HepG2 (cell line): ENCODE measurements at regions not wholly inside any gene's neighbourhood (a gene's known extent, or its start where the extent isn't known, plus 50 kb on each side); places are given as distances from the start of the nearest gene placed in this dataset.

Source experiments
- ATAC-seq: fragments of 200-7000 bp; cut with Tn5 transposase; 3 replicates; pipeline ENCODE4 v1.9.1; 2020; ENCODE audit warnings: mild to moderate bottlenecking, moderate library complexity
- BruUV-seq: library from RNA; stranded (reverse); fragments of 400-500 nt; replicated peaks from 2 replicates; lab custom pipeline; 2021; lab: Mats Ljungman, UMichigan
- CTCF ChIA-PET: fragments of 300-600 bp; formaldehyde crosslinking; extraction: SDS; loops from one replicate; lab custom pipeline; 2021; ENCODE audit warnings: low total read pairs, inconsistent platforms, low intra/inter-chr PET ratio; lab: Yijun Ruan, JAX
- POLR2A ChIA-PET: fragments of 350-600 bp; sonication (Branson Sonifier 250); formaldehyde crosslinking; loops from one replicate; lab custom pipeline; 2020; ENCODE audit warnings: antibody characterized with exemption, inconsistent platforms; lab: Yijun Ruan, JAX
- DNase-seq: peaks from one replicate; pipeline ENCODE4 v3.0.0-alpha.2; 2015; ENCODE audit warnings: low spot score
- FAIRE-seq: peaks from 3 replicates; lab custom pipeline; 2011; peaks lifted over from hg19 to GRCh38; lab: Jason Lieb, UNC
- H2AFZ ChIP-seq: one replicate; pipeline ENCODE4 v1.6.1; 2011; ENCODE audit warnings: low read length, inconsistent platforms
- H3K27ac ChIP-seq: fragments of 300-600 bp; 3 replicates; pipeline ENCODE4 v1.8.0; 2011; ENCODE audit warnings: mixed run types, mild to moderate bottlenecking, mixed read lengths, low read length, inconsistent platforms; ENCODE audit not compliant: insufficient read depth; ENCODE audit errors: extremely low read length
- H3K27me3 ChIP-seq, 2 experiments: fragments of 200-600 bp in 1 of 2; 2 replicates in 1 of 2; 3 replicates in 1 of 2; pipeline versions ENCODE4 v1.6.0 to v1.8.0; 2011; ENCODE audit warnings: low read length in 2 of 2, mild to moderate bottlenecking in 2 of 2, moderate library complexity in 2 of 2, inconsistent platforms in 1 of 2; ENCODE audit not compliant: insufficient read depth in 2 of 2, control insufficient read depth in 1 of 2
- H3K36me3 ChIP-seq, 2 experiments: fragments of 200-600 bp in 1 of 2; replicated peaks in 1 of 2; 2 replicates in 1 of 2; 3 replicates in 1 of 2; pipeline versions ENCODE4 v1.5.1 to v1.8.0; 2011; ENCODE audit warnings: low read length in 2 of 2, inconsistent platforms in 1 of 2; ENCODE audit not compliant: insufficient read depth in 2 of 2, control insufficient read depth in 1 of 2
- H3K4me1 ChIP-seq: 2 replicates; pipeline ENCODE4 v1.5.1; 2012; ENCODE audit warnings: low read length, inconsistent platforms; ENCODE audit not compliant: insufficient read depth
- H3K4me2 ChIP-seq: 2 replicates; pipeline ENCODE4 v1.6.0; 2011; ENCODE audit warnings: low read depth, low read length, inconsistent platforms
- H3K4me3 ChIP-seq, 3 experiments: fragments of 200-600 bp in 1 of 3; sonication (generic), shearing (Covaris generic) in 1 of 3; replicated peaks in 1 of 3; 2 replicates each; pipeline ENCODE4 v1.5.1; 2011 to 2016; ENCODE audit warnings: low read length in 3 of 3, inconsistent platforms in 2 of 3, low read depth in 2 of 3, mild to moderate bottlenecking in 2 of 3, control low read depth in 1 of 3, mixed read lengths in 1 of 3; ENCODE audit not compliant: insufficient read depth in 1 of 3
- H3K79me2 ChIP-seq: one replicate; pipeline ENCODE4 v1.6.1; 2011; ENCODE audit warnings: low read length, inconsistent platforms; ENCODE audit not compliant: insufficient read depth
- H3K9ac ChIP-seq: 2 replicates; pipeline ENCODE4 v1.6.0; 2011; ENCODE audit warnings: mild to moderate bottlenecking, low read depth, low read length, inconsistent platforms; ENCODE audit not compliant: insufficient read depth
- H3K9me3 ChIP-seq: 2 replicates; pipeline ENCODE4 v1.5.1; 2012; ENCODE audit warnings: mild to moderate bottlenecking, low read length
- H4K20me1 ChIP-seq: 2 replicates; pipeline ENCODE4 v1.6.0; 2011; ENCODE audit warnings: inconsistent platforms, mild to moderate bottlenecking, low read length, moderate library complexity; ENCODE audit not compliant: insufficient read depth
- ADNP ChIP-seq: sonication (generic); formaldehyde crosslinking; IDR thresholded peaks from 2 replicates; pipeline ENCODE4 v1.4.0; 2020; ENCODE audit warnings: missing genetic modification reagents
- ATF1 ChIP-seq: IDR thresholded peaks from 2 replicates; pipeline ENCODE4 v1.6.1; 2016; ENCODE audit warnings: mild to moderate bottlenecking, control low read depth
- ATM ChIP-seq: fragments of 450-650 bp; IDR thresholded peaks from 2 replicates; pipeline ENCODE4 v1.7.1; 2017; ENCODE audit warnings: mild to moderate bottlenecking, borderline replicate concordance
- CHCHD3 ChIP-seq: sonication (generic); formaldehyde crosslinking; IDR thresholded peaks from 2 replicates; pipeline ENCODE4 v1.8.0; 2022; ENCODE audit warnings: mild to moderate bottlenecking, missing genetic modification reagents, moderate library complexity
- HIVEP1 ChIP-seq: sonication (generic); formaldehyde crosslinking; IDR thresholded peaks from 2 replicates; pipeline ENCODE4 v1.4.0; 2020; ENCODE audit warnings: mild to moderate bottlenecking, missing genetic modification reagents
- NFYB ChIP-seq: sonication (generic); formaldehyde crosslinking; IDR thresholded peaks from 2 replicates; pipeline ENCODE4 v1.4.0; 2020; ENCODE audit warnings: missing genetic modification reagents
- NKX3-1 ChIP-seq: sonication (generic); formaldehyde crosslinking; IDR thresholded peaks from 2 replicates; pipeline ENCODE4 v1.5.0; 2020; ENCODE audit warnings: missing genetic modification reagents
- RFX5 ChIP-seq: IDR thresholded peaks from 2 replicates; pipeline ENCODE4 v1.6.1; 2011; ENCODE audit warnings: low read depth, low read length, improper control_type of control experiment
- SNAI1 ChIP-seq: sonication (generic); formaldehyde crosslinking; IDR thresholded peaks from 2 replicates; pipeline ENCODE4 v1.5.0; 2020; ENCODE audit warnings: mild to moderate bottlenecking, missing genetic modification reagents, borderline replicate concordance
- ZNF256 ChIP-seq: sonication (generic); formaldehyde crosslinking; conservative IDR thresholded peaks from 2 replicates; pipeline ENCODE4 v1.4.0; 2020; ENCODE audit warnings: missing genetic modification reagents
- ZNF331 ChIP-seq: sonication (generic); formaldehyde crosslinking; IDR thresholded peaks from 2 replicates; pipeline ENCODE4 v1.4.0; 2020; ENCODE audit warnings: missing genetic modification reagents
- ZNF335 ChIP-seq: sonication (generic); formaldehyde crosslinking; IDR thresholded peaks from 2 replicates; pipeline ENCODE4 v1.4.0; 2020; ENCODE audit warnings: missing genetic modification reagents
- ZNF432 ChIP-seq: sonication (generic); formaldehyde crosslinking; IDR thresholded peaks from 2 replicates; pipeline ENCODE4 v1.5.0; 2020; ENCODE audit warnings: missing genetic modification reagents, mild to moderate bottlenecking, borderline replicate concordance
- ZNF460 ChIP-seq: sonication (generic); formaldehyde crosslinking; IDR thresholded peaks from 2 replicates; pipeline ENCODE4 v1.5.1; 2020; ENCODE audit warnings: missing genetic modification reagents, mild to moderate bottlenecking, borderline replicate concordance
- WGBS: methylation state at CpG from one replicate; pipeline ENCODE4 v1.1.6; 2017; ENCODE audit warnings: low lambda C conversion rate; 5-methylcytosine and 5-hydroxymethylcytosine counted together
- in situ Hi-C: cut with HindIII; loops from 2 replicates; pipeline ENCODE4 v1.10.0; 2017; ENCODE audit warnings: low pct_unique_long_range_greater_than_20kb; ENCODE audit not compliant: extremely low pct_ligation_motif_present
- intact Hi-C: fragments of 100-400 bp; cut with micrococcal nuclease; formaldehyde crosslinking; loops from one replicate; pipeline ENCODE4 v1.10.0; 2022; ENCODE audit not compliant: unreplicated experiment
- TF ChIP-seq, protein P1 (sequence below): IDR thresholded peaks from 2 replicates; pipeline ENCODE4 v1.6.1; 2016; ENCODE audit warnings: low read depth, borderline replicate concordance
- TF ChIP-seq, protein P2 (sequence below): sonication (generic); formaldehyde crosslinking; IDR thresholded peaks from 2 replicates; pipeline ENCODE4 v1.4.0; 2020; ENCODE audit warnings: missing genetic modification reagents, low read depth, mild to moderate bottlenecking, borderline replicate concordance

DNA sequence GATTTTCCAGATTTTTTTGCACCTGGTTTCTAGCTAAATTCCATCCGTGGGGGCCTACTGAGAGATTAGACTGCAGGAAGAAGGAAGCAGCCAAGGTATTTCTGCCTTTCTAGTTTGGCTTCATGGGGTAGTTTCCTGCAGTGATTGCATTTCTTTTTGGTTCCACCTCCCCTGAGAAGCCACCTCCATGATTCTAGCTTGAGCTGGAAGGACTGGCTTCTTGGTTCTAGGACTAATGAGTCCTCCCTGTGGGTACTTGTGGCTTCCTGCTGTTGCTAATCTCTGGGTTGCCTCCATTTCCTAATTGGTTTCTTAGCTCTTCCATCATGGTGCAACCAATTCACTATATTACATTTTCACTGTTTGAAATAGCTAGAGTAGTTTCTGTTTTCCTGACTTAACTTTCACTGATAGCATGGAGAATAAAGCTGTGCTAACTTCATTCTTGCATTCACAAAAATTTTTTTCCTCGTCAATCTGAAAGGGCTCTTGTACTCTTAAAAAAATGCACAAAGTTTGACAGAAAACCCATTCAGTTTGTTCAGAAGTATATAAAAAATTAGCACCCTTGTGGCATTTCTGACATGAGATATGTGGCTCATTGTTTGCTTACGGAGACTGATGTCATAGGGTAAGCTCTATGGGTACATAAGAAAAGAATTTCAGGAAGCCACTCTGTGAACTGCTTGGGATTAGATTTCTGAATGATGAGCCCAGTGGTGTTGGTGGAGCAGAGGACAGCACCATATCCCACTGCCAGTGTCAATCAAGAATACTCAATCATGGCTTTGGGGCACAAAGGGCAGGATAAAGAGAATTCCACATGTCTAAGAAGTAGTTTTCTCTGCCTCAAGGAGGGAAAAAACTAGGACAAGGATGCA, 242.8 kb upstream of the RBMS1 start:
- Histone ChIP-seq H3K4me2 (no peak overlapping the region), H3K27ac (no peak overlapping the region), H4K20me1 (no peaks in the 10 kb centered on the region), H3K9ac (no peak overlapping the region), H3K27me3 (no peaks in the 10 kb centered on the region; a peak in 1 of 5 replicates), H3K4me1 (no peaks in the 10 kb centered on the region), H3K79me2 (no peaks in the 10 kb centered on the region), H3K4me3 (no peak overlapping the region), H3K9me3 (no peaks in the 10 kb centered on the region), H2AFZ (no peak overlapping the region), H3K36me3 (no peaks in the 10 kb centered on the region)
- intact Hi-C loops (no loop called here), in situ Hi-C loops (no loop called here)
- no TSS peak for BruUV-seq
- POLR2A ChIA-PET, result no interaction called here
- ATAC-seq, result no peak
- no peak for DNase-seq
- TF ChIP-seq SNAI1 (CRISPR knock-in tag) (no peak), ZNF331 (no peak), HIVEP1 (no peak), ZNF335 (CRISPR knock-in tag) (no peak), NFYB (CRISPR knock-in tag) (no peak), ATM (no peak), ATF1 (no peak)
- TF ChIP-seq, protein P1, sequence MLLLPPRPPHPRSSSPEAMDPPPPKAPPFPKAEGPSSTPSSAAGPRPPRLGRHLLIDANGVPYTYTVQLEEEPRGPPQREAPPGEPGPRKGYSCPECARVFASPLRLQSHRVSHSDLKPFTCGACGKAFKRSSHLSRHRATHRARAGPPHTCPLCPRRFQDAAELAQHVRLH (CRISPR knock-in tag), result no peak
- CTCF ChIA-PET, result no interaction called here
- 6% methylated on average over 3 of the region's 3 CpGs for WGBS
- no peak for FAIRE-seq

DNA sequence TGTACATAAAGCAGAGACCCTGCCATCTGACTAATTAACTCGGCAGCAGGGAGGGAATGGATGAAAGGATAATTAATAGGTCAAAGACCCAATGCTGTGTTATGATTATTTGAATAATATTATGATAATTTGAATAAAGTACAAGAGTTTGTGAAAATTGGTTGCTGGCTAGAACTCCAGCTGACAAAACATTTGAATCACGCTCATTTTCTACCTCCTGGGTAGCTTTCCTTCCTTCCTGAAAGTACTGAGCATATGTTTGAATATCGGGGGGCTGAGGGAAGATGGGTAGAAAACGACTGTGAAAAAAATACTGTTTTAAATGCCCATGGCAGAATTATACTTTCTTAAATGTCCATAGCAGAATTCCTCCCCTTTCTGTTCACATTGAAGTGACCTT, 243.6 kb upstream of the RBMS1 start:
- intact Hi-C loops (no loop called here), in situ Hi-C loops (no loop called here)
- BruUV-seq, result no TSS peak
- WGBS, result 0% methylated on average over 4 of the region's 4 CpGs
- H3K27ac ChIP-seq, result no peak overlapping the region
- no peak overlapping the region for H3K4me2 ChIP-seq
- FAIRE-seq (no peak), DNase-seq (no peak), ATAC-seq (no peak)
- no peak overlapping the region for H3K9ac ChIP-seq
- H3K9me3 ChIP-seq, result no peaks in the 10 kb centered on the region
- POLR2A ChIA-PET, result no interaction called here
- no peaks in the 10 kb centered on the region for H3K4me1 ChIP-seq
- H3K36me3 ChIP-seq, result no peaks in the 10 kb centered on the region
- no peaks in the 10 kb centered on the region for H4K20me1 ChIP-seq
- H3K79me2 ChIP-seq, result no peaks in the 10 kb centered on the region
- CTCF ChIA-PET, result no interaction called here
- H3K27me3 ChIP-seq, result no peaks in the 10 kb centered on the region; a peak in 1 of 5 replicates
- TF ChIP-seq NKX3-1 (CRISPR knock-in tag), result no peak
- TF ChIP-seq, protein P2, sequence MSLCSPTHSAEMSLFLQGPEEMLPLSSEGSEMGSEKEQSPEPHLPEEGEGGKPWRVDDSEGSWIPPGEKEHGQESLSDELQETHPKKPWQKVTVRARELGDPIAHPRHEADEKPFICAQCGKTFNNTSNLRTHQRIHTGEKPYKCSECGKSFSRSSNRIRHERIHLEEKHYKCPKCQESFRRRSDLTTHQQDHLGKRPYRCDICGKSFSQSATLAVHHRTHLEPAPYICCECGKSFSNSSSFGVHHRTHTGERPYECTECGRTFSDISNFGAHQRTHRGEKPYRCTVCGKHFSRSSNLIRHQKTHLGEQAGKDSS (CRISPR knock-in tag), result no peak
- no peak for TF ChIP-seq ADNP (CRISPR knock-in tag)
- TF ChIP-seq ZNF256 (CRISPR knock-in tag), result no peak
- no peak for TF ChIP-seq ZNF432
- TF ChIP-seq ZNF460 (CRISPR knock-in tag), result no peak
- TF ChIP-seq RFX5, result no peak
- TF ChIP-seq CHCHD3 (CRISPR knock-in tag), result no peak
- H2AFZ ChIP-seq, result no peak overlapping the region
- H3K4me3 ChIP-seq, result no peak overlapping the region
